22Rv1 (cell line): ENCODE measurements at regions not wholly inside any gene's neighbourhood (a gene's known extent, or its start where the extent isn't known, plus 50 kb on each side); places are given as distances from the start of the nearest gene placed in this dataset.

Source experiments
- CTCF ChIP-seq: fragments of 450-650 bp; IDR thresholded peaks from 2 replicates; pipeline ENCODE4 v1.5.1; 2017; ENCODE audit warnings: mild to moderate bottlenecking
- ZFX ChIP-seq: fragments of 450-650 bp; IDR thresholded peaks from 2 replicates; pipeline ENCODE4 v1.6.1; 2017; ENCODE audit warnings: antibody characterized with exemption, borderline replicate concordance

DNA sequence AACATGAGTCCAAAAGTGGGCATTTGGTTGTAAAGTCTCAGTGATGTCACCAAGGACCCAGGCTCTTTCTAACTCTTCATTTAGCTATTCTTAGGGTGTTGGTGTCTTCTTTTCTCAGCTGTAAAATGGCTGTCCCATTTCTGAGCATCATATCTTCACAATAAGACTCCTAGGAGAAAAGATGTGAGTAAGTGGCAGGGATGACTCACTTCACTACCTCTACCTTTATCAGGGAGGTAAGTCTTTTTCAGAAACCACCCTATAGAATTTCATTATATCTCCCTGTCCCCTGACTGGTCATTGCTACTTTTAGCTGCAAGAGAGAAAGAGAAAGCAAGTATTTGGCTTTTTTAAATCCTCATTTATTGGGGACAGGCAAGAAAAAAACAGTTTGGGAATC lies 300.2 kb upstream of the RBMS3 start:
- TF ChIP-seq CTCF (no peak), ZFX (no peak)
